HCT116 (cell line): ENCODE measurements at regions not wholly inside any gene's neighbourhood (a gene's known extent, or its start where the extent isn't known, plus 50 kb on each side); places are given as distances from the start of the nearest gene placed in this dataset.

ENCODE experiments used
- ATAC-seq: fragments of 200-7000 bp; cut with Tn5 transposase; 2 replicates; pipeline ENCODE4 v1.9.1; 2020; ENCODE audit warnings: mild to moderate bottlenecking, moderate library complexity
- BruUV-seq: library from RNA; stranded (reverse); fragments of 400-500 nt; replicated peaks from 2 replicates; lab custom pipeline; 2021; lab: Mats Ljungman, UMichigan
- CTCF ChIA-PET: fragments of 300-600 bp; sonication (Branson Sonifier 250); formaldehyde crosslinking; loops from one replicate; lab custom pipeline; 2021; ENCODE audit warnings: antibody characterized with exemption; lab: Charles Lee
- POLR2A ChIA-PET: fragments of 300-600, 350-600 bp; sonication (Branson Sonifier 250); formaldehyde crosslinking; loops from one replicate; lab custom pipeline; 2021; ENCODE audit warnings: antibody characterized with exemption; lab: Charles Lee
- RAD21 ChIA-PET, 2 experiments: fragments of 300-600 bp; sonication (Branson Sonifier 250); formaldehyde crosslinking; loops; one replicate each; lab custom pipeline; 2023; ENCODE audit warnings: low total read pairs in 2 of 2; ENCODE audit not compliant: uncharacterized antibody in 2 of 2, unreplicated experiment in 2 of 2, low non-redundant PET in 1 of 2; lab: Charles Lee
- DNase-seq: peaks from one replicate; pipeline ENCODE4 v3.0.0-alpha.2; 2010; ENCODE audit warnings: low read depth, low spot score
- H2AFZ ChIP-seq: fragments of 200-600 bp; shearing (Covaris generic), sonication (generic); 2 replicates; pipeline ENCODE4 v1.6.1; 2017; ENCODE audit warnings: low read depth, mixed run types, mixed read lengths, antibody characterized with exemption, low read length; ENCODE audit not compliant: poor library complexity, severe bottlenecking
- H3K27ac ChIP-seq: 2 replicates; pipeline ENCODE4 v1.5.1; 2012; ENCODE audit warnings: low read depth, low read length
- H3K27me3 ChIP-seq: fragments of 200-600 bp; sonication (generic); 2 replicates; pipeline ENCODE4 v1.6.1; 2016; ENCODE audit warnings: mixed run types, low read length, mixed read lengths; ENCODE audit not compliant: insufficient read depth
- H3K36me3 ChIP-seq, 2 experiments: fragments of 200-500 bp in 1 of 2; fragments of 200-600 bp in 1 of 2; sonication (Bioruptor generic) in 1 of 2; sonication (generic) in 1 of 2; 2 replicates each; pipeline versions ENCODE4 v1.5.1 to v1.6.1; 2014 to 2016; ENCODE audit warnings: low read length in 2 of 2, inconsistent platforms in 1 of 2, mixed read lengths in 1 of 2, mixed run types in 1 of 2; ENCODE audit not compliant: insufficient read depth in 2 of 2, control insufficient read depth in 1 of 2
- H3K4me1 ChIP-seq, 2 experiments: fragments of 200-600 bp in 1 of 2; sonication (generic) in 1 of 2; 2 replicates each; pipeline versions ENCODE4 v1.5.1 to v1.6.1; 2012 to 2017; ENCODE audit warnings: low read length in 2 of 2, inconsistent platforms in 1 of 2, mild to moderate bottlenecking in 1 of 2, mixed read lengths in 1 of 2, mixed run types in 1 of 2, moderate library complexity in 1 of 2; ENCODE audit not compliant: insufficient read depth in 2 of 2, control insufficient read depth in 1 of 2
- H3K4me2 ChIP-seq: fragments of 200-600 bp; sonication (generic); 2 replicates; pipeline ENCODE4 v1.6.1; 2017; ENCODE audit warnings: mixed run types, low read length, mixed read lengths
- H3K4me3 ChIP-seq, 2 experiments: fragments of 200-600 bp in 1 of 2; sonication (generic) in 1 of 2; replicated peaks in 1 of 2; 2 replicates each; pipeline ENCODE4 v1.5.1; 2011 to 2016; ENCODE audit warnings: low read length in 2 of 2, control low read depth in 1 of 2, low read depth in 1 of 2, mild to moderate bottlenecking in 1 of 2, mixed read lengths in 1 of 2, mixed run types in 1 of 2
- H3K79me2 ChIP-seq: fragments of 200-600 bp; sonication (generic); 2 replicates; pipeline ENCODE4 v1.6.1; 2017; ENCODE audit warnings: mild to moderate bottlenecking, mixed run types, low read length, moderate library complexity, mixed read lengths; ENCODE audit not compliant: insufficient read depth
- H3K9ac ChIP-seq: fragments of 200-600 bp; sonication (generic); 2 replicates; pipeline ENCODE4 v1.6.1; 2016; ENCODE audit warnings: low read length, mixed read lengths
- H3K9me2 ChIP-seq: fragments of 200-600 bp; sonication (generic), shearing (Covaris generic); 2 replicates; pipeline ENCODE4 v1.6.1; 2017; ENCODE audit warnings: mixed run types, mild to moderate bottlenecking, moderate library complexity; ENCODE audit not compliant: insufficient read depth
- H3K9me3 ChIP-seq, 2 experiments: fragments of 200-500 bp in 1 of 2; fragments of 200-600 bp in 1 of 2; sonication (Bioruptor generic) in 1 of 2; sonication (generic) in 1 of 2; 2 replicates each; pipeline ENCODE4 v1.6.1; 2014 to 2017; ENCODE audit warnings: low read length in 2 of 2, mixed read lengths in 2 of 2, inconsistent platforms in 1 of 2, low read depth in 1 of 2, mild to moderate bottlenecking in 1 of 2, mixed run types in 1 of 2, moderate library complexity in 1 of 2; ENCODE audit not compliant: control insufficient read depth in 1 of 2, insufficient read depth in 1 of 2
- H4K20me1 ChIP-seq: fragments of 200-600 bp; sonication (generic), shearing (Covaris generic); 2 replicates; pipeline ENCODE4 v1.6.1; 2017; ENCODE audit warnings: mixed run types, mild to moderate bottlenecking, moderate library complexity; ENCODE audit not compliant: insufficient read depth
- ATF3 ChIP-seq: IDR thresholded peaks from 2 replicates; pipeline ENCODE4 v1.6.1; 2012
- CBX3 ChIP-seq: IDR thresholded peaks from 2 replicates; pipeline ENCODE4 v1.6.1; 2012; ENCODE audit warnings: low read depth
- CTCF ChIP-seq, 3 experiments: fragments of 200-600 bp in 1 of 3; sonication (generic) in 1 of 3; IDR thresholded peaks in 2 of 3; conservative IDR thresholded peaks in 1 of 3; 2 replicates each; pipeline ENCODE4 v1.5.1; 2012 to 2017; ENCODE audit warnings: low read depth in 2 of 3, low read length in 2 of 3, antibody characterized with exemption in 1 of 3, borderline replicate concordance in 1 of 3, control low read depth in 1 of 3, mild to moderate bottlenecking in 1 of 3, mixed read lengths in 1 of 3, mixed run types in 1 of 3, moderate library complexity in 1 of 3; ENCODE audit not compliant: insufficient read depth in 1 of 3
- ELF1 ChIP-seq: IDR thresholded peaks from 2 replicates; pipeline ENCODE4 v1.6.1; 2012; ENCODE audit warnings: low read depth, borderline replicate concordance
- EZH2phosphoT487 ChIP-seq: fragments of 200-600 bp; IDR thresholded peaks from 2 replicates; pipeline ENCODE4 v1.6.1; 2018; ENCODE audit warnings: antibody characterized with exemption, borderline replicate concordance
- FOSL1 ChIP-seq: IDR thresholded peaks from 2 replicates; pipeline ENCODE4 v1.6.1; 2012; ENCODE audit warnings: low read depth
- JUND ChIP-seq: IDR thresholded peaks from 2 replicates; pipeline ENCODE4 v1.6.1; 2012
- MAX ChIP-seq: IDR thresholded peaks from 2 replicates; pipeline ENCODE4 v1.6.1; 2012
- POLR2A ChIP-seq: IDR thresholded peaks from 2 replicates; pipeline ENCODE4 v1.7.0; 2011; ENCODE audit warnings: borderline replicate concordance; ENCODE audit not compliant: insufficient read depth, insufficient read length; ENCODE audit errors: extremely low read depth
- POLR2AphosphoS5 ChIP-seq: IDR thresholded peaks from 2 replicates; pipeline ENCODE4 v1.6.1; 2011; ENCODE audit warnings: mild to moderate bottlenecking, low read depth, low read length, moderate library complexity
- RAD21 ChIP-seq: IDR thresholded peaks from 2 replicates; pipeline ENCODE4 v1.6.1; 2012; ENCODE audit warnings: low read depth, mild to moderate bottlenecking
- SP1 ChIP-seq: IDR thresholded peaks from 2 replicates; pipeline ENCODE4 v1.6.1; 2012; ENCODE audit warnings: low read depth
- SRF ChIP-seq: IDR thresholded peaks from 2 replicates; pipeline ENCODE4 v1.6.1; 2012; ENCODE audit warnings: low read depth
- TCF7L2 ChIP-seq: IDR thresholded peaks from 2 replicates; pipeline ENCODE4 v1.7.0; 2011; ENCODE audit warnings: borderline replicate concordance, inconsistent platforms; ENCODE audit not compliant: insufficient read depth, insufficient read length; ENCODE audit errors: extremely low read depth
- YY1 ChIP-seq: IDR thresholded peaks from 2 replicates; pipeline ENCODE4 v1.6.1; 2011; ENCODE audit warnings: low read length, low read depth, moderate library complexity, mild to moderate bottlenecking; ENCODE audit not compliant: insufficient replicate concordance; ENCODE audit errors: extremely low read depth
- ZBTB33 ChIP-seq: IDR thresholded peaks from 2 replicates; pipeline ENCODE4 v1.6.1; 2011; ENCODE audit warnings: mild to moderate bottlenecking, low read length, moderate library complexity; ENCODE audit not compliant: insufficient replicate concordance; ENCODE audit errors: extremely low read depth
- ZFX ChIP-seq: fragments of 450-650 bp; IDR thresholded peaks from 2 replicates; pipeline ENCODE4 v1.6.1; 2017
- ZNF274 ChIP-seq: fragments of 200-500 bp; sonication (Bioruptor generic); IDR thresholded peaks from 2 replicates; pipeline ENCODE4 v1.6.1; 2014; ENCODE audit warnings: mild to moderate bottlenecking, low read depth, low read length, inconsistent platforms
- intact Hi-C: fragments of 100-400 bp; cut with micrococcal nuclease; formaldehyde crosslinking; loops from 2 replicates; pipeline ENCODE4 v1.10.0; 2022

- TF ChIP-seq ZBTB33: no peak
- TF ChIP-seq CTCF (IDR thresholded peaks at IDR 0.05 in 2 of 3, conservative IDR thresholded peaks at IDR 0.05 in 1 of 3; ENCODE audit: borderline replicate concordance in 1 of 3, insufficient read depth in 1 of 3, low read depth in 2 of 3, low read length in 2 of 3): no peak
- no peak for TF ChIP-seq ELF1
- no peak for TF ChIP-seq ATF3
- TF ChIP-seq, all 23 proteins: peak for 0
These were observed 225.2 kb upstream of the RREB1 start (continued) for GRCh38 chr6:6882592-6882991.

- no peak overlapping the region for H3K4me3 ChIP-seq
- H3K27ac ChIP-seq: no peak overlapping the region
- H3K27me3 ChIP-seq: no peaks in the 10 kb centered on the region
- no peak for DNase-seq
- H3K9me3 ChIP-seq: no peaks in the 10 kb centered on the region
- H3K9me2 ChIP-seq: no peaks in the 10 kb centered on the region
- peak; percentile 37; the same call in 1 of the 2 replicates for ATAC-seq
- POLR2A ChIA-PET: no interaction called here
- H3K4me1 ChIP-seq: peaks cover 5 to 36% of the 10 kb centered on the region in 2 experiments
- no TSS peak for BruUV-seq
- peak overlapping the region; percentile 42 for H2AFZ ChIP-seq
- CTCF ChIA-PET: no interaction called here
- H3K4me2 ChIP-seq: peak overlapping the region; percentile 40
- intact Hi-C loops: no loop called here
- H3K9ac ChIP-seq: no peak overlapping the region
- RAD21 ChIA-PET: no interaction called here
- no peaks in the 10 kb centered on the region for H4K20me1 ChIP-seq
- no peaks in the 10 kb centered on the region for H3K79me2 ChIP-seq
- no peaks in the 10 kb centered on the region for H3K36me3 ChIP-seq
- no peak for TF ChIP-seq SP1
- no peak for TF ChIP-seq ZFX
- TF ChIP-seq SRF: no peak
- no peak for TF ChIP-seq CBX3
- TF ChIP-seq YY1: no peak
- TF ChIP-seq CTCF (IDR thresholded peaks at IDR 0.05 in 2 of 3, conservative IDR thresholded peaks at IDR 0.05 in 1 of 3; ENCODE audit: borderline replicate concordance in 1 of 3, insufficient read depth in 1 of 3, low read depth in 2 of 3, low read length in 2 of 3): no peak
- peak; percentile 24; the same call in 1 of the 2 replicates for TF ChIP-seq FOSL1
- no peak for TF ChIP-seq ATF3
- no peak for TF ChIP-seq EZH2phosphoT487
- TF ChIP-seq TCF7L2: no peak
- TF ChIP-seq JUND: peak; percentile 37; the same call in 1 of the 2 replicates
- peak; percentile 34 for TF ChIP-seq POLR2AphosphoS5
- TF ChIP-seq ZNF274: no peak
- TF ChIP-seq MAX: no peak
- 0 out of 2 replicates have a peak, but pooled peaks have one; percentile 15 for TF ChIP-seq RAD21
- TF ChIP-seq ELF1: no peak; the same call in 1 of the 2 replicates
- no peak for TF ChIP-seq POLR2A
These were observed 224.8 kb upstream of the RREB1 start for GRCh38 chr6:6883011-6883410.
